ENCODE measurements at regions not wholly inside any gene's neighbourhood (a gene's known extent, or its start where the extent isn't known, plus 50 kb on each side); places are given as distances from the start of the nearest gene placed in this dataset.
"Not testable (repeated sequence)": the region's sequence is repeated elsewhere in the genome, so short reads cannot be mapped to it uniquely, and the experiment has no call there.

DNA sequence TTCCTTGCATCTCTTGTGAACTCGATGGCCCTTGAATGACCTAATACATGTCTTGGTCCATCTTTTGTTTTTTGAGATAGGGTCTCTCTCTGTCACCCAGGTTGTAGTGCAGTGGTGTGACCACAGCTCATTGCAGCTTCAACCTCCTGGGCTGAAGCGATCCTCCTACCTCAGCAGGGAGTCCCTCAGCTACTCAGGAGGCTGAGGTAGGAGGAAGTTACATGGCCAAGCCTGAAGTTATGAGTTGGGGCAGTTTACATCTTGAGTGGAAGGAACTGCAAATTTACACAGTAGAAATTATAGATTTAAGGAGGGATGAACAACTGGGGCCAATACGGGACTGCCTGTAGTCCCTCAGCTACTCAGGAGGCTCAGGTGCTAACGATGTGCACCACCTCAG lies 97.2 kb upstream of the METTL14 start:
- DNase-seq (ENCODE audit: low read depth), result no peak

DNA sequence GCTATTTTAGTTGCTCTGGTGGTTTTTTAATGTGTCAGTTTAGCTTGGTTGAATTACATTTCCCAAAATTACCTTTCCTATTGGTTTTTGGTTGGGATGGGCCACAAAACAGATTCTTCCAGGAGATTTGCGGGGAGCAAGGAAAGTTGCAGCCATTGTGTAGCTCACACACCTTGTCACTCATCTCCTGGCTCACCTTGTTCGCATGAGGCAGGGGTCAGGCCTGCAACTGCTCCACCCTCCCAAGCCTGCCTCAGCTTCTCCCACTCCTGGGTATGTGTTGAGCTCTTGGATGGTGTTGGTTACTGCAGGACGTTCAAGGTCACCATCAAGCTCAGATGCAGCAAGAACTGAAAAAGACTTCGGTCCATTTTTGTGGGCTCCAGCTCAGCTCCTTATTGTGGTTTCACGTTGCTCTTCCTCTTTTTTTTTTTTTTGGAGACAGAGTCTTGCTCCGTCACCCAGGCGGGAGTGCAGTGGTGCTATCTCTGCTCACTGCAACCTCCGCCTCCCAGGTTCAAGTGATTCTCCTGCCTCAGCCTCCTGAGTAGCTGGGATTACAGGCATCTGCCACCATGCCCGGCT lies 95.6 kb upstream of the METTL14 start:
- no peak for DNase-seq (ENCODE audit: low read depth)

DNA sequence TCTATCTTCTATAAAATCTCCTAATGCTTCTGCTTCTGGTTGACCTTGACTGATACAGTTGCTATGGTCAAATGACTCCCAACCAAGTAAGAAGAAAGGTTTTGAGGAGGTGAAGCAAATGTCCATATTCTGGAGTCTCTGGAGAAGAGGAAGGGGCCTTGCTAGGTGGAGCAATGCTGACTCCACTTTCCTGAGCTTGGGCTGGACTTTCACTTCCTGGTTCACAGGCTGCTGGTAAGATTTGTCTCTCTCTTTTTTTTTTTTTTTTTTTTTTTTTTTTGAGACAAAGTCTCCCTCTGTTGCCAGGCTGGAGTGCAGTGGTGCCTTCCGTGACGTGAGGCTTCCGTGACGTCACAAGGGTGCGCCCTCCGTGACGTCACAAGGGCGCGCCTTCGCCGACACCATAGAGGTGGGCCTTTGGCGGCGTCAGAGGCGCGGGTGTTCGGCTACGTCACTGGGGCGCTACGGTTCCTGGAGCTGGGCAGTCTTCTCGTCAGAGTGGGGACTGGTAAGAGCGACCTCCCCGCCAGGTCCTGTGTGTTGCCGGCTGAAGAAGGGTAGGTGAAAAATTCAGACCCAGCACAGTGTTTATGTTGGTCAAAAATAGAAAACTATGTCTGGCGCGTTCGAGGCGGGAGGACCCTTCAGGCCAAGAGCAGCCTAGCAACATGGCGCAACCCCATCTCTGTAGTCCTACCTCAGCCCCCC lies 93.7 kb upstream of the METTL14 start:
- DNase-seq (ENCODE audit: low read depth), result peak; percentile 84

DNA sequence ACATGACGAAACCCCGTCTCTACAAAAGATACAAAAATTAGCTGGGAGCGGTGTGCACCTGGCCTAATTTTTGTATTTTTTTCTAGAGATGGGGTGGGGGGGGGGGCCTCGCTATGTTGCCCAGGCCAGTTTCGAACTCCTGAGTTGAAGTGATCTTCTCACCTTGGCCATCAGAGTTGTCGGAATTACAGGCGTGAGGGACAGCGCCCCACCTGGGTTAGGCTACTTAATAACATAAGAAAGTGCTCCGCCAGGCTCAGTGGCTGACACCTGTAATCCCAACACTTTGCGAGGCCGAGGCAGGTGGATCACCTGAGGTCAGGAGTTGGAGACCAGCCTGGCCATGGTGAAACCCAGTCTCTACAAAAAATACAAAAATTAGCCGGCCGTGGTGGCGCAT lies 92.9 kb upstream of the METTL14 start:
- not testable (repeated sequence) for DNase-seq (ENCODE audit: low read depth)

DNA sequence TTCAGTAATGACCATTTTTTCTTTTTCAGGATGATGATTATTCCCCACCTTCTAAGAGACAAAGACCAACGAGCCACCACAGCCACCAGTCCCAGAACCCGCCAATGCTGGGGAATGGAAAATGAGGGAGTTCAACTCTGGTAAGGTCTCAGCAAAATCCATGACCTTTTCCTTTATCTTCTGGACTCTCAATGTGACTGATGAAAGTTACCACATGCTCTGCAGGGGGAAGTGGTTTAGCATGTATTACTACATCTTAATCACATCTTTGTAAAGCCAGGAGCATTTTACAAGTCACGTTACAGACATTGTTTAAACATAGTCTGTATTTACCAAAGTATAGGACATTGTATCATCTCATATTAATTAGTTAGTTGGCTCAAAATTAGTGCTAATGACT lies 89.3 kb upstream of the METTL14 start:
- not testable (repeated sequence) for DNase-seq (ENCODE audit: low read depth)

DNA sequence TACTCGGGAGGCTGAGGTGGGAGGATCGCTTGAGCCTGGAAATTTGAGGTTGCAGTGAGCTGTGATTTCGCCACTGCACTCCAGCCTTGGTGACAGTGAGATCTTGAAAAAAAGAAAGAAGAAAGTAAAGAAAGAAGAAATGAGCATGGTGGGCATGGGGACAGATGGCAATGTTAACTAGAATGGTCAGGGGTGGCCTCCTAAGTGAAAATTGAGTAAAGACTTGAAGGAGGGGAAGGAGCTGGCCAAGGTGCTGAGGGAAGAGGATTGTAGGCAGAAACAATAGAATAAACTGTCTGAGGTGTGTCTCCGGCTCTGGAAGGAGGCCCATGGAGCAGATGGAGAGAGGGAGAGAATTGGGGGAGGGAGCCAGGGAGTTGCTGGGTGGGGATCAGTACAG lies 60.1 kb upstream of the METTL14 start:
- DNase-seq (ENCODE audit: low read depth), result not testable (repeated sequence)

DNA sequence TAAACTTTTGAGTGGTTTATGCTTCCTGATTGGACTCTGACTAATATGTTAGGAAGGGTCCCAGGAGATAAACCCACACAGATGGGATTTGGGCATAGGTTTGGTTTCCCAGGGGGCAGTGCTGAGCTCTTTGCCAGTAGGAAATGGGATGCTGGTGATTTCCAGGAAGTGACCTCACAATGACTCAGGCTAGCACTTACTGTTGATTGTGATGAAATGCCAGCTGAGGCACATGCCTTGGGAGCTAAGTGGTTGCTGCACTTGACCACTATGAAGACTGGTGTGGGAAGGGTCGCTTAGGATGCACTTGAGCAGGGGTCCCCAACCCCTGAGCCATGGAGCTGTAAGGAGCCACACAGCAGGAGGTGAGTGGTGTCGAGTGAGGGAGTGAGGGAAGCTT lies 55.5 kb upstream of the METTL14 start:
- DNase-seq (ENCODE audit: low read depth), result peak; percentile 47

DNA sequence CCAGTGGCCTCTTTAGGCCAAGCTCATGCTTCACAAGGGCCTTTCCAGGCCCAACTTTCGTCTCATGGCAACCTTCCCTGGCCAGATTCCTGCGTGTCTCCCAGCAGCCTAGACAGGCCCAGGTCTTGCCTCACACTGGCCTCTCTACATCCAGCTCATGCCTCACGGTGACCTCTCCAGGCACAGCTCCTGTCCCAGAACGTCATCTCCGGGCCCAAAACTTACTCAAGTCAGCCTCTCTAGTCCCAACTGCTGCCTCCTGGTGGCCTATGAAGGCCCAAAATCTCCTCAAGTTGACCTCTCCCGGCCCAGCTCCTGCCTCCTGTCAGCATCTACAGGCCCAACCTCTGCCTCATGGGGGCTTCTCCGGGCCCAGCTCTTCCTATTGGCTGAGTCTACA lies 54.3 kb upstream of the METTL14 start:
- DNase-seq (ENCODE audit: low read depth), result not testable (repeated sequence)

DNA sequence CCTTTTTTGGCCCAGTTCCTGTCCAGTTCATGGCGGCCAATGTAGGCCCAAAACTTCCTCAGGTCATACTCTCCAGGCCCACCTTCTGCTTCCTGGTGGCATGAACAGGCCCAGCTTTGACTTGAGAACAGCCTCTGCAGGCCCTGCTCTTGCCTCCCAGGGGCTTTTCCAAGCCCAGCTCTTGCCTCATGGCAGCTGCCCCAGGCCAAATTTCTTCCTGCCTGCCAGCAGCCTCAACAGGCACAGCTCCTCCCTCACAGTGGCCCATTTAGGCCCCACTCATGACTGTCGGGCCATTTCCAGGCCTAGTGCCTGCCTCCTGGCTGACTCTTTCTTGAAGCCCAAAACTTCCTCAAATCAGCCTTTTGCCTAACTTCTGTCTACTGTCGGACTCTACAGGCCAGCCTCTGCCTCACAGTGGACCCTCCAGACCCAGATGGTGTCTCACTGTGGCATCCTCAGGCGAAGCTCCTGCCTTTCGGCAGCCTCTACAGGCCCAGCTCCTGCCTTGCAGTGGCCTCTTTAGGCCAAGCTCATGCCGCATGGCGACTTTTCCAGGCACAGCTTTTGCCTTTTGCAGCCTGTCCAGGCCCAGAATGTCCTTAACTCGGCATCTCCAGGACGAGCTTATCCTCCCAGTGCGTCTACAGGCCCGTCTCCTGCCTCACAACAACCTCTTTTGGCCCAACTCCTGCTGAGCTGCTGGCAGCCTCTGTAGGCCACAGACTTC lies 53.7 kb upstream of the METTL14 start:
- not testable (repeated sequence) for DNase-seq (ENCODE audit: low read depth)

DNA sequence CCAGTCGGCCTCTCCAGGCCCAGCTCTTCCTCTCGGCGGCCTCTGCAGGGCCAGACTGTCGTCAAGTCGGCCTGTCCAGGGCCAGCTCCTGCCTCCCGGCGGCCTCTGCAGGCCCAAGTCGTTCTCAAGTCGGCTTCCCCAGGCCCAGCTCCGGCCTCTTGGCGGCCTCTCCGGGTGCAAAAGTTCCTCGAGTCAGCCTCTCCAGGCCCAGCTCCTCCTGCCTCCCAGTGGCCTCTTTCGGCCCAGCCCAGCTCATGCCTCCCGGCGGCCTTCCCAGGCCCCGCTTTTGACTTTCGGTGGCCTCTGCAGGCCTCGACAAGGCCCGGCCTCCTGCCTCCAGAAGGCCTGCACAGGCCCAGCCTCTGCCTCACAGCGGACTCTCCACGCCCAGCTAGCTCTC lies 51.7 kb upstream of the METTL14 start:
- not testable (repeated sequence) for DNase-seq (ENCODE audit: low read depth)

DNA sequence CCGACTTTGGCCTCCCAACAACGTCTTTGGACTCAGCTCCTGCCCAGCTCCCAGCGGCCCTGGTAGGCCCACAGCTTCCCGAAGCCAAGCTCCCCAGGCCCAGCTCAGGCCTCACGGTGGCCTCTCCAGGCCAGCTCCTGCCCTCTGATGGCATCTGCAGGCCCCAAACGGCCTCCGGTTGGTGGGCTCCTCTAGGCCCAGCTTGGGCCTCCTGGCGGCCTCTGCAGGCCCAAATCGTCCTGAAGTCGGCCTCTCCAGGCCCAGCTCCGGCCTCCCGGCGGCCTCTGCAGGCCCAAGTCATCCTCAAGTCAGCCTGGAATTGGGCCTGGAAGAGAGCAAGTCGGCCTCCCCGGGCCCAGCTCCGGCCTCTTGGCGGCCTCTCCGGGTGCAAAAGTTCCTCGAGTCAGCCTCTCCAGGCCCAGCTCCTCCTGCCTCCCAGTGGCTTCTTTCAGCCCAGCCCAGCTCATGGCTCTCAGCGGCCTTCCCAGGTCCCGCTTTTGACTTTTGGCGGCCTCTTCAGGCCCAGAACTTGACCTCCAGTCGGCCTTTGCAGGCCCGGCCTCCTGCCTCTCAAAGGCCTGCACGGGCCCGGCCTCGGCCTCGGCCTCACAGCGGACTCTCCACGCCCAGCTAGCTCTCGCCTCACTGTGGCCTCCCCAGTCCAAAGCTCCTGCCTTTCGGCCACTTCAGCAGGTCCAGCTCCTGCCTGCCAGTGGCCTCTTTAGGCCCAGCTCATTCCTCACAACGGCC lies 50.9 kb upstream of the METTL14 start:
- DNase-seq (ENCODE audit: low read depth), result not testable (repeated sequence)
